ENCODE measurements at regions not wholly inside any gene's neighbourhood (a gene's known extent, or its start where the extent isn't known, plus 50 kb on each side); places are given as distances from the start of the nearest gene placed in this dataset.

GRCh38 chr6:119586250-119586882 is 236.8 kb upstream of the MAN1A1 start:
- H3K27ac ChIP-seq (ENCODE audit: insufficient read depth, low read length): no peak overlapping the region
- 88% methylated on average over 1 of the region's 3 CpGs; no CpG with 5 or more reads in 1 of the 2 experiments for whole genome bisulfite sequencing, 2 experiments (ENCODE audit: extremely low coverage in 2 of 2, insufficient read length in 1 of 2)
- H2AFZ ChIP-seq (replicated peaks; ENCODE audit: low read length, poor library complexity): no peak overlapping the region
- BruUV-seq (replicated peaks): no TSS peak
- H3K23ac ChIP-seq (ENCODE audit: low read depth, low read length): no peak overlapping the region
- no peak overlapping the region for H2BK120ac ChIP-seq (ENCODE audit: low read depth, low read length)
- ChIA-PET CTCF (no interaction called here), POLR2A (ENCODE audit: unreplicated experiment) (no interaction called here)
- H3K4me2 ChIP-seq (ENCODE audit: low read depth, low read length): no peak overlapping the region
- intact Hi-C loops (cut with micrococcal nuclease) (no loop called here), dilution Hi-C loops (cut with HindIII; ENCODE audit: low sequenced_read_pairs, unreplicated experiment) (no loop called here), in situ Hi-C loops (cut with MboI; ENCODE audit: low sequenced_read_pairs) (no loop called here)
- H3K18ac ChIP-seq (ENCODE audit: low read depth, low read length): no peak overlapping the region
- no peaks in the 10 kb centered on the region for H3K36me3 ChIP-seq (ENCODE audit: control insufficient read depth, insufficient read depth, low read length)
- H4K91ac ChIP-seq (ENCODE audit: insufficient read depth, low read depth, low read length): no peak overlapping the region
- H4K20me1 ChIP-seq (ENCODE audit: insufficient read depth, low read length): no peaks in the 10 kb centered on the region
- no peak for TF ChIP-seq ELK1 (IDR thresholded peaks at IDR 0.05; ENCODE audit: borderline replicate concordance, low read depth, low read length)
- TF ChIP-seq MXI1 (IDR thresholded peaks at IDR 0.05; ENCODE audit: borderline replicate concordance, low read depth, low read length): no peak
- TF ChIP-seq CTCF (conservative IDR thresholded peaks at IDR 0.05; ENCODE audit: low read depth, low read length): no peak
- no peak for TF ChIP-seq MAZ (IDR thresholded peaks at IDR 0.05; ENCODE audit: borderline replicate concordance, low read depth, low read length)
- TF ChIP-seq FOS (IDR thresholded peaks at IDR 0.05; ENCODE audit: low read depth, low read length): no peak
- no peak for TF ChIP-seq CHD1 (IDR thresholded peaks at IDR 0.05; ENCODE audit: low read depth, low read length)
- TF ChIP-seq USF2 (IDR thresholded peaks at IDR 0.05; ENCODE audit: low read depth, low read length): no peak
- TF ChIP-seq RFX5 (IDR thresholded peaks at IDR 0.05; ENCODE audit: low read depth, low read length): no peak
- no peak for TF ChIP-seq NFE2L2 (IDR thresholded peaks at IDR 0.05; ENCODE audit: low read depth, low read length)
- no peak for TF ChIP-seq MAFK (IDR thresholded peaks at IDR 0.05; ENCODE audit: low read depth, low read length)
- TF ChIP-seq RCOR1 (IDR thresholded peaks at IDR 0.05; ENCODE audit: insufficient replicate concordance, low read length): no peak
- no peak for TF ChIP-seq CEBPB (IDR thresholded peaks at IDR 0.05; ENCODE audit: low read depth, low read length)
- no peak for TF ChIP-seq POLR2A (IDR thresholded peaks at IDR 0.05; ENCODE audit: low read depth, low read length)
- no peak for TF ChIP-seq BHLHE40 (IDR thresholded peaks at IDR 0.05; ENCODE audit: low read depth, low read length)
- no peak for TF ChIP-seq RAD21 (IDR thresholded peaks at IDR 0.05; ENCODE audit: low read length)
- TF ChIP-seq SMC3 (IDR thresholded peaks at IDR 0.05; ENCODE audit: low read depth, low read length): no peak
- no peak overlapping the region for H3K4me3 ChIP-seq (ENCODE audit: insufficient read depth, low read depth, low read length)
- no peak overlapping the region for H4K5ac ChIP-seq (ENCODE audit: low read depth, low read length)
- no peaks in the 10 kb centered on the region for H3K9me3 ChIP-seq (ENCODE audit: control insufficient read depth, insufficient read depth, low read length)
- H2AK5ac ChIP-seq (ENCODE audit: low read depth, low read length): no peak overlapping the region
- H2BK5ac ChIP-seq (ENCODE audit: low read depth, low read length, poor library complexity, severe bottlenecking): no peak overlapping the region
- H2BK20ac ChIP-seq (ENCODE audit: low read depth, low read length): no peak overlapping the region
- no peaks in the 10 kb centered on the region for H3K4me1 ChIP-seq (ENCODE audit: control insufficient read depth, insufficient read depth, low read length)
- no peak overlapping the region for H4K8ac ChIP-seq (ENCODE audit: low read depth in 2 of 2, low read length in 2 of 2)
- ATAC-seq (ENCODE audit: low read depth): no peak
- no peak for DNase-seq
- no peaks in the 10 kb centered on the region for H3K9me1 ChIP-seq (ENCODE audit: insufficient read depth, low read length)
- no peak overlapping the region for H3K9ac ChIP-seq (ENCODE audit: low read depth, low read length)
- H3K4ac ChIP-seq (ENCODE audit: low read depth, low read length): no peak overlapping the region
- no peaks in the 10 kb centered on the region for H3K79me1 ChIP-seq (ENCODE audit: low read depth in 1 of 2, low read length in 2 of 2)
- no peak overlapping the region for H3K14ac ChIP-seq (replicated peaks; ENCODE audit: low read depth, low read length)
- no peak overlapping the region for H3K56ac ChIP-seq (ENCODE audit: extremely low read depth, insufficient read depth, low read length)
- H2AK9ac ChIP-seq (replicated peaks; ENCODE audit: low read depth, low read length, poor library complexity): no peak overlapping the region
- H2BK15ac ChIP-seq (ENCODE audit: low read depth, low read length): no peak overlapping the region
- H3K27me3 ChIP-seq (ENCODE audit: control insufficient read depth, insufficient read depth, low read length): no peaks in the 10 kb centered on the region

All from IMR-90 (cell line).